HEK293T (cell line): ENCODE measurements at regions not wholly inside any gene's neighbourhood (a gene's known extent, or its start where the extent isn't known, plus 50 kb on each side); places are given as distances from the start of the nearest gene placed in this dataset.

ENCODE experiments used
- BHLHE40 ChIP-seq: fragments of 450-650 bp; IDR thresholded peaks from 2 replicates; pipeline ENCODE4 v1.6.1; 2016; ENCODE audit warnings: mild to moderate bottlenecking, moderate library complexity, borderline replicate concordance
- ELF4 ChIP-seq: fragments of 450-650 bp; IDR thresholded peaks from 2 replicates; pipeline ENCODE4 v1.6.1; 2017; ENCODE audit warnings: antibody characterized with exemption
- FOXA1 ChIP-seq: fragments of 450-650 bp; IDR thresholded peaks from 2 replicates; pipeline ENCODE4 v1.6.1; 2016; ENCODE audit warnings: mild to moderate bottlenecking
- FOXM1 ChIP-seq: fragments of 450-650 bp; IDR thresholded peaks from 2 replicates; pipeline ENCODE4 v1.6.1; 2017; ENCODE audit warnings: mild to moderate bottlenecking, borderline replicate concordance
- HDGF ChIP-seq: fragments of 450-650 bp; IDR thresholded peaks from 2 replicates; pipeline ENCODE4 v1.6.1; 2017; ENCODE audit warnings: antibody characterized with exemption, borderline replicate concordance
- LEF1 ChIP-seq: fragments of 450-650 bp; IDR thresholded peaks from 2 replicates; pipeline ENCODE4 v1.6.1; 2017; ENCODE audit warnings: mild to moderate bottlenecking, borderline replicate concordance
- SUZ12 ChIP-seq: fragments of 450-650 bp; IDR thresholded peaks from 2 replicates; pipeline ENCODE4 v1.6.1; 2016; ENCODE audit warnings: mild to moderate bottlenecking

GRCh38 chr13:27730191-27730590 lies 62.1 kb upstream of the GSX1 start:
- TF ChIP-seq FOXA1 (no peak), ELF4 (no peak), FOXM1 (no peak), SUZ12 (no peak), BHLHE40 (no peak), LEF1 (no peak), HDGF (no peak)
